ENCODE measurements at regions not wholly inside any gene's neighbourhood (a gene's known extent, or its start where the extent isn't known, plus 50 kb on each side); places are given as distances from the start of the nearest gene placed in this dataset.

GRCh38 chr2:158894572-158894971 is 73.9 kb upstream of the TANC1 start:
- no peaks in the 10 kb centered on the region for H3K36me3 Mint-ChIP-seq (ENCODE audit: low read depth)
- peak; percentile 68 for TF ChIP-seq CTCF (conservative IDR thresholded peaks at IDR 0.05)
- Histone ChIP-seq H3K36me3 (ENCODE audit: control insufficient read depth, insufficient read depth, low read length) (no peaks in the 10 kb centered on the region), H3K4me3 (ENCODE audit: low read length) (no peak overlapping the region), H3K9me3 (ENCODE audit: control insufficient read depth, low read length) (no peaks in the 10 kb centered on the region), H3K4me1 (ENCODE audit: control insufficient read depth, insufficient read depth, low read length) (no peaks in the 10 kb centered on the region), H3K27ac (ENCODE audit: low read depth, low read length) (no peak overlapping the region), H3K27me3 (ENCODE audit: control insufficient read depth, insufficient read depth, low read length, poor library complexity, severe bottlenecking) (no peaks in the 10 kb centered on the region), H3K9ac (ENCODE audit: extremely low read depth, low read length, poor library complexity, severe bottlenecking) (no peak overlapping the region)
- DNase-seq: no peak
- no peak overlapping the region for H3K4me3 Mint-ChIP-seq
- H3K9me3 Mint-ChIP-seq: no peaks in the 10 kb centered on the region
- H3K27ac Mint-ChIP-seq: no peak overlapping the region
- peaks cover 3% of the 10 kb centered on the region for H3K4me1 Mint-ChIP-seq
- WGBS, 2 experiments (ENCODE audit: insufficient coverage in 1 of 2, insufficient read length in 1 of 2): 94% methylated on average over 4 of the region's 4 CpGs
- H3K27me3 Mint-ChIP-seq (ENCODE audit: insufficient read depth): no peaks in the 10 kb centered on the region

DNA sequence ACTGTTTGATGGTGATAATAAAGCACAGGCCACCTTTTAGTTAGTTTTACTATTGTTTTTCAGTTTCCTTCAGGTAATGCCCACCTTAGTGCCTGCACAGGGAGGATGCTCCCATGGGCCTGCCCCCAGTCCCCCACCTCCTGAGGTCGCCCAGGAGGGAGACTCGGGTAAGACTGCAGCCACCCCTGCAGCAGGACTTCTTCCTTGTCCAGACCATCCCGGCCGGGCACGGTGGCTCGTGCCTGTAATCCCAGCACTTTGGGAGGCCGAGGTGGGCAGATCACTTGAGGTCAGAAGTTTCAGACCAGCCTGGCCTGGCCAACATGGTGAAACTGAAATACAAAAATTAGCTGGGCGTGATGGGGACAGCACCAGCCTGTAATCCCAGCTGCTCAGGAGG is 68.1 kb upstream of the TANC1 start:
- H3K4me1 ChIP-seq (ENCODE audit: control insufficient read depth, insufficient read depth, low read length): no peaks in the 10 kb centered on the region
- H3K27me3 ChIP-seq (ENCODE audit: control insufficient read depth, insufficient read depth, low read length, poor library complexity, severe bottlenecking): no peaks in the 10 kb centered on the region
- H3K9ac ChIP-seq (ENCODE audit: extremely low read depth, low read length, poor library complexity, severe bottlenecking): no peak overlapping the region
- no peak overlapping the region for H3K27ac Mint-ChIP-seq
- no peaks in the 10 kb centered on the region for H3K36me3 Mint-ChIP-seq (ENCODE audit: low read depth)
- WGBS, 2 experiments (ENCODE audit: insufficient coverage in 1 of 2, insufficient read length in 1 of 2): 92 to 93% methylated on average over 5 to 8 of the region's 8 CpGs
- H3K4me3 Mint-ChIP-seq: no peak overlapping the region
- H3K9me3 Mint-ChIP-seq: no peaks in the 10 kb centered on the region
- no peak for TF ChIP-seq CTCF (conservative IDR thresholded peaks at IDR 0.05)
- H3K27me3 Mint-ChIP-seq (ENCODE audit: insufficient read depth): no peaks in the 10 kb centered on the region
- no peak for DNase-seq
- H3K4me1 Mint-ChIP-seq: peaks cover 4% of the 10 kb centered on the region
- H3K27ac ChIP-seq (ENCODE audit: low read depth, low read length): no peak overlapping the region
- no peaks in the 10 kb centered on the region for H3K36me3 ChIP-seq (ENCODE audit: control insufficient read depth, insufficient read depth, low read length)
- no peak overlapping the region for H3K4me3 ChIP-seq (ENCODE audit: low read length)
- H3K9me3 ChIP-seq (ENCODE audit: control insufficient read depth, low read length): no peaks in the 10 kb centered on the region

DNA sequence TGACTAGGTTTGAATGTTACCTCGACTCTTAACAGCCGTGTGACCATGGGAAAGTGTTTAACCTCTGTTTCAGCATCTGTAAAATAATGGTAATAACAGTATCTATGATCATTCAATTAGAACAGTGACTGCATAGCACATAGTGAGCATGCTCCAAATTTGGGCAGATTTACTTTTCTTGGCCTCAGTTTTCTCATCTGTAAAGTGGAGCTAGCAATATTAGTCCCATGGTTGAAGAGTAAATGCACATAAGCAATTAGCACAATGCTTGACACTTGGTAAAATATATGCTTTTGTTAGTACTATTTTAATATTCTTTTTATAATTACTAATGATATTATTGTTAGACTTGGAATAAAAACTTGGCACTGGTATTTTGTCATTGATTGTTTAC is 66.4 kb upstream of the TANC1 start:
- Mint-ChIP-seq H3K36me3 (ENCODE audit: low read depth) (no peaks in the 10 kb centered on the region), H3K27me3 (ENCODE audit: insufficient read depth) (no peaks in the 10 kb centered on the region), H3K4me1 (peaks cover 4% of the 10 kb centered on the region), H3K27ac (no peak overlapping the region), H3K4me3 (no peak overlapping the region), H3K9me3 (no peaks in the 10 kb centered on the region)
- no peaks in the 10 kb centered on the region for H3K36me3 ChIP-seq (ENCODE audit: control insufficient read depth, insufficient read depth, low read length)
- no peak overlapping the region for H3K4me3 ChIP-seq (ENCODE audit: low read length)
- no peaks in the 10 kb centered on the region for H3K9me3 ChIP-seq (ENCODE audit: control insufficient read depth, low read length)
- no peak for TF ChIP-seq CTCF (conservative IDR thresholded peaks at IDR 0.05)
- no peaks in the 10 kb centered on the region for H3K27me3 ChIP-seq (ENCODE audit: control insufficient read depth, insufficient read depth, low read length, poor library complexity, severe bottlenecking)
- H3K9ac ChIP-seq (ENCODE audit: extremely low read depth, low read length, poor library complexity, severe bottlenecking): no peak overlapping the region
- no peak overlapping the region for H3K27ac ChIP-seq (ENCODE audit: low read depth, low read length)
- no peaks in the 10 kb centered on the region for H3K4me1 ChIP-seq (ENCODE audit: control insufficient read depth, insufficient read depth, low read length)
- DNase-seq: no peak
- WGBS, 2 experiments (ENCODE audit: insufficient coverage in 1 of 2, insufficient read length in 1 of 2): 100% methylated on average over 2 of the region's 2 CpGs; no CpG with 5 or more reads in 1 of the 2 experiments

Measured in endodermal cell (in vitro differentiated cells).